ENCODE measurements at regions not wholly inside any gene's neighbourhood (a gene's known extent, or its start where the extent isn't known, plus 50 kb on each side); places are given as distances from the start of the nearest gene placed in this dataset.
"Not testable (repeated sequence)": the region's sequence is repeated elsewhere in the genome, so short reads cannot be mapped to it uniquely, and the experiment has no call there.

- Histone ChIP-seq H3K4me2 (ENCODE audit: low read length) (no peak overlapping the region), H3K27ac (no peak overlapping the region), H2AFZ (no peak overlapping the region), H3K4me1 (no peaks in the 10 kb centered on the region), H3K27me3 (ENCODE audit: control insufficient read depth, insufficient read depth, low read length) (no peaks in the 10 kb centered on the region), H3K36me3 (ENCODE audit: control insufficient read depth, insufficient read depth, low read length) (no peaks in the 10 kb centered on the region), H3K9ac (no peak overlapping the region), H3K4me3 (ENCODE audit: low read depth, low read length) (no peak overlapping the region), H3K79me2 (no peaks in the 10 kb centered on the region), H3K9me3 (ENCODE audit: control insufficient read depth, low read length) (no peaks in the 10 kb centered on the region)
- no peak for TF ChIP-seq CTCF (IDR thresholded peaks at IDR 0.05)
Observed at GRCh38 chr6:79373246-79373645, 138.8 kb upstream of the HMGN3 start.

- TF ChIP-seq CTCF (IDR thresholded peaks at IDR 0.05), result no peak
- no peak overlapping the region for H3K4me3 ChIP-seq (ENCODE audit: low read depth, low read length)
- H3K9me3 ChIP-seq (ENCODE audit: control insufficient read depth, low read length), result no peaks in the 10 kb centered on the region
- H2AFZ ChIP-seq, result no peak overlapping the region
- no peak overlapping the region for H3K9ac ChIP-seq
- H3K79me2 ChIP-seq, result no peaks in the 10 kb centered on the region
- no peaks in the 10 kb centered on the region for H3K27me3 ChIP-seq (ENCODE audit: control insufficient read depth, insufficient read depth, low read length)
- H3K27ac ChIP-seq, result no peak overlapping the region
- no peaks in the 10 kb centered on the region for H3K36me3 ChIP-seq (ENCODE audit: control insufficient read depth, insufficient read depth, low read length)
- no peak overlapping the region for H3K4me2 ChIP-seq (ENCODE audit: low read length)
- no peaks in the 10 kb centered on the region for H3K4me1 ChIP-seq
Observed at GRCh38 chr6:79372757-79373156, 138.3 kb upstream of the HMGN3 start.

GRCh38 chr6:79369026-79369425 is 134.5 kb upstream of the HMGN3 start:
- H3K27ac ChIP-seq, result no peak overlapping the region
- no peaks in the 10 kb centered on the region for H3K4me1 ChIP-seq
- H3K27me3 ChIP-seq (ENCODE audit: control insufficient read depth, insufficient read depth, low read length), result no peaks in the 10 kb centered on the region
- no peaks in the 10 kb centered on the region for H3K9me3 ChIP-seq (ENCODE audit: control insufficient read depth, low read length)
- no peak for TF ChIP-seq CTCF (IDR thresholded peaks at IDR 0.05)
- H2AFZ ChIP-seq, result no peak overlapping the region
- no peak overlapping the region for H3K4me3 ChIP-seq (ENCODE audit: low read depth, low read length)
- no peak overlapping the region for H3K4me2 ChIP-seq (ENCODE audit: low read length)
- no peaks in the 10 kb centered on the region for H3K79me2 ChIP-seq
- no peak overlapping the region for H3K9ac ChIP-seq
- H3K36me3 ChIP-seq (ENCODE audit: control insufficient read depth, insufficient read depth, low read length), result no peaks in the 10 kb centered on the region

GRCh38 chr6:79363441-79363840 is 129.0 kb upstream of the HMGN3 start:
- not testable (repeated sequence) for H3K27me3 ChIP-seq (ENCODE audit: control insufficient read depth, insufficient read depth, low read length); H2AFZ ChIP-seq; H3K4me1 ChIP-seq; H3K9ac ChIP-seq; H3K79me2 ChIP-seq; H3K9me3 ChIP-seq (ENCODE audit: control insufficient read depth, low read length); H3K4me2 ChIP-seq (ENCODE audit: low read length); H3K27ac ChIP-seq; H3K36me3 ChIP-seq (ENCODE audit: control insufficient read depth, insufficient read depth, low read length); H3K4me3 ChIP-seq (ENCODE audit: low read depth, low read length)

- H3K36me3 ChIP-seq (ENCODE audit: control insufficient read depth, insufficient read depth, low read length); H3K79me2 ChIP-seq; H3K4me3 ChIP-seq (ENCODE audit: low read depth, low read length); H3K9me3 ChIP-seq (ENCODE audit: control insufficient read depth, low read length); H3K27ac ChIP-seq; H3K4me2 ChIP-seq (ENCODE audit: low read length); H3K27me3 ChIP-seq (ENCODE audit: control insufficient read depth, insufficient read depth, low read length); H2AFZ ChIP-seq; H3K4me1 ChIP-seq; H3K9ac ChIP-seq: not testable (repeated sequence)
Observed at GRCh38 chr6:79361074-79361473, 126.6 kb upstream of the HMGN3 start.

- Histone ChIP-seq H2AFZ (no peak overlapping the region), H3K27ac (no peak overlapping the region), H3K27me3 (ENCODE audit: control insufficient read depth, insufficient read depth, low read length) (no peaks in the 10 kb centered on the region), H3K4me1 (no peaks in the 10 kb centered on the region), H3K4me2 (ENCODE audit: low read length) (no peak overlapping the region), H3K9me3 (ENCODE audit: control insufficient read depth, low read length) (no peaks in the 10 kb centered on the region), H3K4me3 (ENCODE audit: low read depth, low read length) (no peak overlapping the region), H3K9ac (no peak overlapping the region), H3K36me3 (ENCODE audit: control insufficient read depth, insufficient read depth, low read length) (no peaks in the 10 kb centered on the region), H3K79me2 (no peaks in the 10 kb centered on the region)
- no peak for TF ChIP-seq CTCF (IDR thresholded peaks at IDR 0.05)
Observed at GRCh38 chr6:79353226-79353625, 118.7 kb upstream of the HMGN3 start.

Data from parathyroid adenoma (tissue), 2 donors.